ENCODE measurements at regions not wholly inside any gene's neighbourhood (a gene's known extent, or its start where the extent isn't known, plus 50 kb on each side); places are given as distances from the start of the nearest gene placed in this dataset.
A peak's percentile ranks its signal among the peaks of the same experiment; 100 is the strongest.

DNA sequence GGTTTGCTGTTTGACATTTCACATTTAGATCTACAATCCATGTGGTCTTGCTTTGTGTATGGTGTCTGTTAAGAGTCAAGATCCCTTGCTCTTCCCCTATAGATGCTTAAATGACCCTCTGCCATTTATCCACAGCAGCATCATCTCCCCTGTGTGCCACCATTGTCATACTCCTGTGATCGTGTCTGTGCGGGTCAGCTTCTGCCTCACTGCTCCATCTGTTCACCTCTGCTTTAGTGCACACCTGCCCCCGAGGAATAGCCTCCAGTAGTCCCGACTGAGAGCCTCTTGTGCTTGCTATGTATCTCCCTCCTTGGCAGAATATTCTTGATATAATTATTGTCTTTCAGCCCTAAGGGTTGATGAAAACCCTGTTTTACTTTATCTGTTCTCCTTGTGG lies 551.2 kb downstream of the CDH26 start:
- H3K4me3 Mint-ChIP-seq = no peak overlapping the region
- TF ChIP-seq, protein P1, sequence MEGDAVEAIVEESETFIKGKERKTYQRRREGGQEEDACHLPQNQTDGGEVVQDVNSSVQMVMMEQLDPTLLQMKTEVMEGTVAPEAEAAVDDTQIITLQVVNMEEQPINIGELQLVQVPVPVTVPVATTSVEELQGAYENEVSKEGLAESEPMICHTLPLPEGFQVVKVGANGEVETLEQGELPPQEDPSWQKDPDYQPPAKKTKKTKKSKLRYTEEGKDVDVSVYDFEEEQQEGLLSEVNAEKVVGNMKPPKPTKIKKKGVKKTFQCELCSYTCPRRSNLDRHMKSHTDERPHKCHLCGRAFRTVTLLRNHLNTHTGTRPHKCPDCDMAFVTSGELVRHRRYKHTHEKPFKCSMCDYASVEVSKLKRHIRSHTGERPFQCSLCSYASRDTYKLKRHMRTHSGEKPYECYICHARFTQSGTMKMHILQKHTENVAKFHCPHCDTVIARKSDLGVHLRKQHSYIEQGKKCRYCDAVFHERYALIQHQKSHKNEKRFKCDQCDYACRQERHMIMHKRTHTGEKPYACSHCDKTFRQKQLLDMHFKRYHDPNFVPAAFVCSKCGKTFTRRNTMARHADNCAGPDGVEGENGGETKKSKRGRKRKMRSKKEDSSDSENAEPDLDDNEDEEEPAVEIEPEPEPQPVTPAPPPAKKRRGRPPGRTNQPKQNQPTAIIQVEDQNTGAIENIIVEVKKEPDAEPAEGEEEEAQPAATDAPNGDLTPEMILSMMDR (conservative IDR thresholded peaks at IDR 0.05) = no peak
- H3K4me1 Mint-ChIP-seq = peaks cover 10% of the 10 kb centered on the region
- Histone ChIP-seq H3K27ac (ENCODE audit: low read depth, low read length) (no peak overlapping the region), H3K27me3 (ENCODE audit: control insufficient read depth, insufficient read depth, low read length, poor library complexity, severe bottlenecking) (no peaks in the 10 kb centered on the region), H3K4me1 (ENCODE audit: control insufficient read depth, insufficient read depth, low read length) (peaks cover 6% of the 10 kb centered on the region), H3K36me3 (ENCODE audit: control insufficient read depth, insufficient read depth, low read length) (no peaks in the 10 kb centered on the region), H3K9ac (ENCODE audit: extremely low read depth, low read length, poor library complexity, severe bottlenecking) (no peak overlapping the region), H3K9me3 (ENCODE audit: control insufficient read depth, low read length) (no peaks in the 10 kb centered on the region), H3K4me3 (ENCODE audit: low read length) (no peak overlapping the region)
- H3K36me3 Mint-ChIP-seq (ENCODE audit: low read depth) = no peaks in the 10 kb centered on the region
- H3K27me3 Mint-ChIP-seq (ENCODE audit: insufficient read depth) = peaks cover 3% of the 10 kb centered on the region
- H3K9me3 Mint-ChIP-seq = peaks cover 2% of the 10 kb centered on the region
- WGBS, 2 experiments (ENCODE audit: insufficient coverage in 1 of 2, insufficient read length in 1 of 2) = 88 to 99% methylated on average over 4 of the region's 4 CpGs
- no peak for DNase-seq
- no peak overlapping the region for H3K27ac Mint-ChIP-seq

DNA sequence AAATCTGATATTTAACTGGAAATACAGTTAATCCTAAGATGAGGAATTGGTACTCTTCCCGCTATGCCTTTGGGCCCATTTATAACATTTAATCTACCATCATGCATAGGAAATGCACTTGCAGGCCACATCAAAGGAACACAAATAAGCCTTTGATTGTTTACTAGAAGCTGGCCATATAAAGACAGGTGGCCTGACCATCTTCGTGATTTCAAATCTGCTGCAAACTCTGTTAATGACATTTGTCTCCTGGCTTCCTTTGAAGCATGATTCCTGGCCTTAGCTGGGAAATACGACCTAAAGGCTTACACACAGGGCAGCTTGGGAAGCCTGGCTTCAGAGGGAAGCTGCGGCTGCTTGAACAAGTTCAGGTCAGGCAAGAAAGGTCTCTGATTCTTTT lies 552.1 kb downstream of the CDH26 start:
- H3K27me3 ChIP-seq (ENCODE audit: control insufficient read depth, insufficient read depth, low read length, poor library complexity, severe bottlenecking) = no peaks in the 10 kb centered on the region
- no peak overlapping the region for H3K4me3 Mint-ChIP-seq

DNA sequence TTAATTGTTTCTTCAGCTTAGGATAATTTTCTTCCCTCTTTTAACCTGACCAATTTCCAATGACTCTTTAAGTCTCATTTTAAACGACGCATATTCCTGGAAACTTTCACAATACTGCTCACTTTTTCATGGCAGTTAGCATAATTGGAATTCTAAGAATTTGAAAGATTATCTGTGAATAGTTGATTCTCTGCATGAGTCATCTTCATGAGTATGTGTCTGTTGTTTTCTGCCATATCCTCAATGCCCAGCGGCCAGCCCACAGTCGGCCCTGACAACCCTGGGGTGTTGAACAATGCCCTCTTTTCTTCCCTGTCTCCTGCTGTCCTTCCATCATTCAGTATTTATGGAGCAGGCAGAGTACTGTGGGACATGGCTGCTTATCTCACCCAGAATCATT lies 554.2 kb downstream of the CDH26 start:
- H3K4me1 Mint-ChIP-seq = peaks cover 10% of the 10 kb centered on the region
- DNase-seq = peak; percentile 82
- Histone ChIP-seq H3K9ac (ENCODE audit: extremely low read depth, low read length, poor library complexity, severe bottlenecking) (no peak overlapping the region), H3K36me3 (ENCODE audit: control insufficient read depth, insufficient read depth, low read length) (no peaks in the 10 kb centered on the region), H3K4me3 (ENCODE audit: low read length) (no peak overlapping the region), H3K27ac (ENCODE audit: low read depth, low read length) (peak overlapping the region; percentile 63), H3K9me3 (ENCODE audit: control insufficient read depth, low read length) (no peaks in the 10 kb centered on the region), H3K27me3 (ENCODE audit: control insufficient read depth, insufficient read depth, low read length, poor library complexity, severe bottlenecking) (no peaks in the 10 kb centered on the region), H3K4me1 (ENCODE audit: control insufficient read depth, insufficient read depth, low read length) (peaks cover 6% of the 10 kb centered on the region)
- H3K27ac Mint-ChIP-seq = no peak overlapping the region
- H3K9me3 Mint-ChIP-seq = peaks cover 4% of the 10 kb centered on the region
- H3K4me3 Mint-ChIP-seq = no peak overlapping the region
- H3K36me3 Mint-ChIP-seq (ENCODE audit: low read depth) = no peaks in the 10 kb centered on the region
- WGBS, 2 experiments (ENCODE audit: insufficient coverage in 1 of 2, insufficient read length in 1 of 2) = 44% methylated on average over 4 of the region's 4 CpGs; no CpG with 5 or more reads in 1 of the 2 experiments
- H3K27me3 Mint-ChIP-seq (ENCODE audit: insufficient read depth) = peaks cover 3% of the 10 kb centered on the region
- TF ChIP-seq, protein P1 (conservative IDR thresholded peaks at IDR 0.05) = no peak

More for the DNA sequence above, 552.1 kb downstream of the CDH26 start:
- H3K36me3 ChIP-seq (ENCODE audit: control insufficient read depth, insufficient read depth, low read length) = no peaks in the 10 kb centered on the region
- H3K27ac ChIP-seq (ENCODE audit: low read depth, low read length) = no peak overlapping the region
- H3K4me3 ChIP-seq (ENCODE audit: low read length) = no peak overlapping the region
- peaks cover 10% of the 10 kb centered on the region for H3K4me1 Mint-ChIP-seq
- H3K9me3 ChIP-seq (ENCODE audit: control insufficient read depth, low read length) = no peaks in the 10 kb centered on the region
- 77 to 86% methylated on average over 3 to 4 of the region's 4 CpGs for WGBS, 2 experiments (ENCODE audit: insufficient coverage in 1 of 2, insufficient read length in 1 of 2)
- peaks cover 6% of the 10 kb centered on the region for H3K4me1 ChIP-seq (ENCODE audit: control insufficient read depth, insufficient read depth, low read length)
- H3K9me3 Mint-ChIP-seq = peaks cover 2% of the 10 kb centered on the region
- no peak overlapping the region for H3K27ac Mint-ChIP-seq
- TF ChIP-seq, protein P1 (conservative IDR thresholded peaks at IDR 0.05) = no peak
- no peak for DNase-seq
- no peaks in the 10 kb centered on the region for H3K36me3 Mint-ChIP-seq (ENCODE audit: low read depth)
- H3K27me3 Mint-ChIP-seq (ENCODE audit: insufficient read depth) = peaks cover 3% of the 10 kb centered on the region
- no peak overlapping the region for H3K9ac ChIP-seq (ENCODE audit: extremely low read depth, low read length, poor library complexity, severe bottlenecking)

Measured in endodermal cell (in vitro differentiated cells).